G401.6 (cell line): ENCODE measurements at regions not wholly inside any gene's neighbourhood (a gene's known extent, or its start where the extent isn't known, plus 50 kb on each side); places are given as distances from the start of the nearest gene placed in this dataset.
"Not testable (repeated sequence)": the region's sequence is repeated elsewhere in the genome, so short reads cannot be mapped to it uniquely, and the experiment has no call there.

Source experiments
- FAIRE-seq: peaks from 2 replicates; lab custom pipeline; 2012; peaks lifted over from hg19 to GRCh38; lab: Jason Lieb, UNC

- not testable (repeated sequence) for FAIRE-seq
Measured at GRCh38 chr5:116945613-116946382, 371.2 kb upstream of the SEMA6A start.

DNA sequence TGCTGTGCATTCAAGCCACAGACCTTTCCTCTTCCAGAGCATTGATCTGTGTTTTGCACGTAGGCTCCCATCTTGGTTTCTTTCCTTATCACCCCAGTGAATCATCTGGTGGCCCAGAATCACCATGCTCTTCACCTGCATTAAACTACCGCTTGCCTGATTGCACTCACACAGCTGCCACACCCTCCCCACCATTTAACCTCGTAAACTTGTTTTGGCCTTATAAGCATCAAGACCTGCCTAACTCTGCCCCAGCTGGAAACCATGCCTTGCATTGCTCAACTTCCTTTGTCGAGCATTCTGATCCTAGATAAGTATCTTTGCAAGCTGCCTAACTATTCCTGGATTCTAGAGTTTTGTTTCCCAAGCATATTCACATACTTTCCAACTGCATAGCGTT is 369.6 kb upstream of the SEMA6A start:
- no peak for FAIRE-seq

DNA sequence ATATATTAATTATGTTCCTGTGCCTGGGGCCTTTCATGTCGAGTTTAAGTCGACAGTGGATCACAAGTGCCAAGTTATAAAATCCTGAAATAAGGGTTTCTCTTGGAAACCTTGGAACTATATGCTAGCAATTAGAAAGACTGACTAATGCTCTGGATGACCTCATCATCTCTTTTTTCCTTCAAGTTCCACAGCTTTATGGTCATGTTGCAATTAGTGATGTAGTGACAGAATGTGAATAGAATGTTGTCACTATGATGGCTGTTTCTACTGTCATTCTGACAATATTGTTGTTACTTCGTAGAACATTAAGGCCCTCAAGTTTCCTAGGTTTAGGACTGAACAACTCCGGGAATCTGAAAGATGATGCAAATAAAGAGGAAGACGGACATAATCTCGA is 368.0 kb upstream of the SEMA6A start:
- FAIRE-seq = no peak

- FAIRE-seq = no peak
Measured at GRCh38 chr5:116939641-116940040, 365.0 kb upstream of the SEMA6A start.

- no peak for FAIRE-seq
Measured at GRCh38 chr5:116938488-116938887, 363.9 kb upstream of the SEMA6A start.

DNA sequence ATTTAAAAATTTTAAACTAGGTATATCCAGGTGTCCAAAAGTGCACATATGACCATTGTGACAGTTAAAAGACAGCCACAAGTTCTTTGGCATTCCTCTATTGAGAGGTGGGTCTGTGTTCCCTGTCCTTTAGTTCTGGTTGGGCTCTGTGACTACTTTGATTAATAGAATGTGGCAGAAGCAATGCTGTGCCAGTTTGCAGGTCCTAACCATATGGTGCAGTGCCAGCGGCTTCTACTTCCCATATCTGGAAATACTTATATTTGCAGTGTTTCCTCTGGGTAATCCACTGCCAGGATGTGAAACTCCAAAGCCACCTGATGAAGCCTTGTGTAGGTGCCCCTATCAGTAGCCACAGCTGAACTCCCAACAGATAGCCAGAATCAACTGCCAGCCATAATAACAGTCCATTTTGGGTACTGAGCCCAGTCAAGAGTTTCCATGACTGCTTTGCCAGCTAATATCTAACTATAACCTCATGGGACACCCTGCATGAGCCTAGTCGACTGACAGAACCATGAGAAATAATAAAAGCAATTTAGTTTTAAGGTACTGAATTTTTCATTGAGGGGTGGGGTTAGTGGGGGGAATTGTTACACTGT is 361.0 kb upstream of the SEMA6A start:
- no peak for FAIRE-seq

DNA sequence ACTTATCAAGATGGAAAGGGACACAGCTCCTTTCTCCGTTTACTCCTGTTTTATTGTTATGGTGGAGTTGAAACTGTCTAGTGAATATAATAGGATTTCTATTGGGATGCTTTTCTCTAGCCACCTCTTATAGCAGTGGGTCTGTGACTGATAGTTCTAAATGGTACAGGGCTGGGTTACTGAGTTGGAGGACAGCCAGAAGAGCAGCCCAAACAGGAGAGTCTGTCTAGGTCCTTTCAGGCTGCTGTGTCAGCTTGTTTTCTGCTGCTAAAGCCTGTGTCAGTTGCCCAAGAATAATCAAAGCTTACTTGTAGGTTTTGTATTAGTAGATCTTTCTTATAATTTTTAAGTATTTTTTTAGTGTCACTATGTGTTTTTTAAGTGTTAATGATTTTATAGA is 356.0 kb upstream of the SEMA6A start:
- FAIRE-seq = no peak

DNA sequence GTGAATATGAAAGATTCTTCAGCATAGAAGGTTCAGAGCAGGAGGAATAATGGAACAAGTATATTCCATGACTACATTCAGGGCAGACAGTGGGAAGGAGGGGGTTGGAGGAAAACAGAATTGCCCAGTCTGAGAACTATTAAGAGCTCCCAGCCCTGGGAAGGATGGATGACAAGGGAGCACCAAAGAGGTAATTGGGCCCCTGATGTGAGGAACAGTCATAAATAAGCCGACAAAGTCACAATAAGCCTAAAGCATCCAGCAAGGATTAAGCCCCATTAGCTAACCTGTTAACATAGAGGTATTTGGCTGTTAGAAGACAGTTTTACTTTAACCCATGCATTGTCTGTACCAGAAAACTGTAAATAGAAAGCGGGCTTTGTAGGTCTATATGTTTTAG is 348.7 kb upstream of the SEMA6A start:
- FAIRE-seq = no peak

DNA sequence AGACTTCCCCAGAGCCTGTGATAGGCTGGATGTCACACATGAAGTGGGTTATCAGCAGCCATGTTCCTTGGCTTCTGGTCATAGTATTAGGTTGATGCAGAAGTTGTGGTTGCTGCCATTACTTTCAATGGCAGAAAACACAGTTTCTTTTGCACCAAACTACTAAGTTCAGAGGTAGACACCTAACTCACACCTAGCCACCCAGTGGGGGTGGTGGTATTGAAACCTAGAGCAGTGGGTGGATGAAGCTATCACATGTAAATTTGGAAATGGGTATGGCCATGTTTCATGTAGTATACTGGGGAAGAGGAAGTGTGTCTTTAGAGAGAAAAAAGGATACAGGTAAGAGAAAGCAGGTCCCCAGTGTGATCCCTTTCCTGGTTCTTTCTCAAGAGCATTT is 347.9 kb upstream of the SEMA6A start:
- no peak for FAIRE-seq

DNA sequence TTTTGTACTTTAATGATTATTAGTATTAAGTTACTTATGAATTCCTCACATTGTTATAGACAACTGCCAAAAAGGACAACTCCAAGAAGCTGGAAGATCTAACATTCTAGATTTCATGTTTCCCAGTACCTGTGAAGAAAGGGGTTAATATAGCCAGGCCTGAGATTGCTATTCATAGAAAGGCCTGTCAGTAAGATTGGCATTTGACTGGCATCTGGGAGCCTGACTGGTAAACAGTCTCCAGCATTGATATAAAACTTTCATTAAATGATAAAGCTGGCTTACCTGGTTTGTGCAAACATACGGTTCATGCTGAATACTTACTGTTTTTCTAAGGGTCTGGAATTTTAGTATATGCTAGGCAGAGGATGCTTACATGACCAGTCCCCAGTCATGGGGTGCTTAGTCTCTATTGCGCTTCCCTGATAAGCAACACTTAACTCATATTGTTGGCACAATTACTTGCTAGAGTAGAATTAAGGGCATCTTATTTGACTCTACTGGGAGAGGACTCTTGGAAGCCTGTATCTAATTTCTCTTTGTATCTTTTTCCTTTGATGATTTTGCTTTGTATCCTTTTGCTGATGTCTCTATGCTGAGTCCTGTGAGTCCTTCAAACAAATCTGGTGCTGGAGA is 340.4 kb upstream of the SEMA6A start:
- FAIRE-seq = no peak

GRCh38 chr5:116912221-116912620 is 337.6 kb upstream of the SEMA6A start:
- no peak for FAIRE-seq

DNA sequence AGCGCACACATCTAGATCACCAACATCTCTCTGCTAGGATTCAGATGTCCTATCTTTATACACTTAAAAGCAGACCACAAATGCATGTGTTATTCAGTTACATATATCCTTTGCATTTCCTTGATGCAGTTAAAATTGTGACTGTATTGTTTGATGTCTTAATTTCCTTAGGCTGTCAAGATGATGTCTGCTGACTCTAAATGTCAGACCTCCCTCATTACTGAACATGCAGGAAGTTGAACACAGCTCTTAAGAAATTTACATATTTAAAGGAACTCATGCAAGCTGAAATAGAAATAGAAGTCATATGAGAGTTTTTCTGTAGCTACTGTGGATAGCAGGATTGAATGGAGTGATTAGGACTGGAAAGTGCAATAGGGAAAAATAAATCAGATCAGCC is 336.5 kb upstream of the SEMA6A start:
- no peak for FAIRE-seq

- no peak for FAIRE-seq
Measured at GRCh38 chr5:116908537-116908936, 333.9 kb upstream of the SEMA6A start.

DNA sequence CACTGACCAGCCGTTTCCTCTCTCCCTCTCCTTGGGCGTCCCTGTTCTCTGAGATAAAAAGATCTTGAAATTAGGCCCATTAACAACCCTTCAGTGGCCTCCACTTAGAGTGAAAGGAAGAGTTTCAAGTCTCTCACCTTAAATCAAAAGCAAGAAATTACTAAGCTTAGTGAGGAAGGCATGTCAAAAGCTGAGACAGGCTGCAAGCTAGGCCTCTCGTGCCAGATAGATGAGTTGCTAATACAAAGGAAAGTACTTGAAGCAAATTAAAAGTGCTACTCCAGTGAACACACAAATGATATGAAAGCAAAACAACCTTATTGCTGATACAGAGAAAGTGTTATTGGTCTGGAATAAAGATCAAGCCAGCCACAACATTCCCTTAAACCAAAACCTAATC is 331.3 kb upstream of the SEMA6A start:
- no peak for FAIRE-seq

DNA sequence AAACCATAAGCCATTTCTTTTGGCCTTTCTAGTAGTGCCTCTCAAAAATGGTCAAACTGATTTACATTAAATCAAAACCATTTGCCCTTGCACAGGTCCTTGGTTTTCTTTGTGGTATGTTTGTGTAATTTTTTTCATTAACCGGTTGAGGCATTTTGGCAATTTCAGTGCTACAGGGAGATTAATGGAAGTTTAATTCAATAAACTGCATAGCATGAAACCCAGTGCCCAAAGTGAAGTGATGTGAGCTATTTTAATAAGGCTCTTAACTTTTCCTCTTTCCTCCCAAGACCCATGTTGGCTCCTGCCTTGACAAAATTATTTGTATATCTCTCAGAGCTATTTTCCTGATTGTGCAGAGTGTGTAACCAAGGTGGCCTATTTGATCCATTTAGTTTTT is 326.2 kb upstream of the SEMA6A start:
- no peak for FAIRE-seq

DNA sequence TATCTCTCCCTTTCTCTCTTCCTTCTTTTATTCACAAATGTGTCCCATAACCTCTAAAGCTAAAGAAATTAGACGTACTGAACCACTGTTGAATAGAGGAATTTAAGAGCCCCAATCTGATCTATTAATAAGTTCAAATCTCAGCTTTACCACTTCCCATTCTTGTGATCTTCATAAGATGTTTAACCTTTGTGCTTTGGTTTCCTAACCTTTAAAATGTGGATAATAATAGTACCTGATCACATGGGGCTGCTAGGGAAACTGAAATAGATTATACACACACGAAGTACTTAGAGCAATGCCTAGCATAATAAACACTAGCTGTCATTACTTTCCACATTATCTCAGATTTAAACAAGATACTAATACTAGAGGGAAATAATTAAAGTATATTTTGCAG is 324.3 kb upstream of the SEMA6A start:
- FAIRE-seq = no peak

- no peak for FAIRE-seq
Measured at GRCh38 chr5:116897291-116897690, 322.7 kb upstream of the SEMA6A start.

- no peak for FAIRE-seq
Measured at GRCh38 chr5:116896001-116896400, 321.4 kb upstream of the SEMA6A start.

DNA sequence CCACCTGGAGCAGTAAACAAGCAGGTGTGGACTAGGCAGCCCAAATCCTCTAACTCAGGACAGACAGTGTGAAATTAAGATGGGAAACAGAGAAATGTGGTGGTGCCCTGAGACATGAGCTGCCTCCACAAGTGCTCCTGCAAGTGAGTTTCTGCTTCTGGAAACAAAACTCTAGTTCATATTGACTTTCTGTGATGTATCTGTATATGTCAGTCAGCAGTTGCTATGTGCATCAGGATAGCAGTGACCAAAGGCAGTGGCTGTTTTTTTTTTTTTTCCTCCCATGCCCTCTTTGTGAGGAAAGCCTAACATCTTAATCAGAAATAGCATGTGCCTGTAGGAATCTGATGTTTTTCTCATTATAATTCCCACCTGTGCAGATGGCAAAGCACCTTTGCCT is 318.4 kb upstream of the SEMA6A start:
- FAIRE-seq = no peak

GRCh38 chr5:116887104-116887503 is 312.5 kb upstream of the SEMA6A start:
- FAIRE-seq = no peak

DNA sequence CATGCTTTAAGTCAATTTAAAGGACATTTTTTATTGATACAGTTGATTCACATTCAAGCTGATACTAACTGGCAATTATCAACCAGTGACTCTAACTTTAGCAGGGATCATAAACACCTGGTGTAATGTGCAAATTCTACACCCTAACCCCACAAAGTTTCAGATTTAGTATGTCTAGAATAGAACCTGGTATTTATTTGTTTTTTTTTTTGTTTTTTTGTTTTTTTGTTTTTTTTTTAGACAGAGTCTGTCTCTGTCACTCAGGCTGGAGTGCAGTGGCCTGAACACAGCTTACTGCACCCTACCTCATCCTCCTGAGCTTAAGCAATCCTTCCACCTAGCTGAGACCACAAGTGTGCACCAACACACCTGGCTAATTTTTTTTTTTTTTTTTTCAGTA is 311.2 kb upstream of the SEMA6A start:
- no peak for FAIRE-seq

- FAIRE-seq = no peak
Measured at GRCh38 chr5:116883875-116884274, 309.3 kb upstream of the SEMA6A start.

DNA sequence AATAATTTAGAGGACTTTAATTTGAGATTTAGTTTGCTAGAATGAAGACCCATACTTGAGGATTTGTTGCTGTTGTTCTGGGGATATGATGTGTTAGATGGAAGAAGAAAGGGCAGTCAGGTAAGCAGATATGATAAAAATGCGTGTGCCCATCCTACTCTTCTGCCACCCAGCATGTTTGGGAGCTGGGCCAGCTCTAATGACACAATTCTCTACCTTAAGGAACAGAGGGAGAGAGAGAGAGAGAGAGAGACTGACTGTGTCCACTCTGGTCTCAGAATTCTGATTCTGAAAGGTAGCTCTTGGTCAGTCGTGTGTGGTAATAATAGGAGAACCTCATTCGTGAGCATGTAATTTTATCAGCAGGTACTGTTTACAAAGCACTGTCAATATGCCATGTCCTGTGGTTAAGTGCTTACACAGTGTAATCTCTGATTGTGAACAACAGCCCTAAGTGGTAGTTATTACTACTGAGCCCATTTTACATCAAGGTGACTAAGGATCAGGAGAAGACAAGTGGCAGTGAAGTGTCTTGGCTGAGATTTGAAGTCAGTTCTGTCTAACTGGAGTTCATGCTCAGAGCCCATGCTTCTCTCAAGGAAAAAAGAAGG is 307.4 kb upstream of the SEMA6A start:
- no peak for FAIRE-seq
